ENCODE measurements at regions not wholly inside any gene's neighbourhood (a gene's known extent, or its start where the extent isn't known, plus 50 kb on each side); places are given as distances from the start of the nearest gene placed in this dataset.

DNA sequence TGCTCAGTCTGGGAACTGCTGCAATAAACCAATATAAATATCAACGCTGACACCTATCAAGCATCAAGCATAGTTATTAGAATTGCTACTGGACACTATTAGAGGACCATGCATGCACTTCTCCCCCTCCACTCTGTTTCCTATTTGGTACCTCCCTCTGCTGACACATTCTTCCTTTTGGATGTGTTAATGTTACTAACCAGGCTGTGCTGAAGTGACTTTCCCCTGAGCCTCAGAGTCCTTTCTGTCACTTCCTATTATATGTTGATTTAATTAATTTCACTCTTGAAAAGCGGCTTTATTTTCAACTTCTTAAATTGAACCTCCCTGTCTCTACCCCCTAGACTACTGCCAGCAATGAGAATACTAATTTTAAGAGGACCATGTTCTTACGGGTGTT is 379.1 kb downstream of the MCTP2 start:
- POLR2A ChIA-PET: no interaction called here
- Histone ChIP-seq H2AFZ (ENCODE audit: low read depth) (no peak overlapping the region), H3K9me3 (no peaks in the 10 kb centered on the region), H3K27ac (ENCODE audit: low read depth in 2 of 2, low read length in 1 of 2) (no peak overlapping the region), H3K27me3 (ENCODE audit: insufficient read depth) (no peaks in the 10 kb centered on the region), H3K4me1 (ENCODE audit: control insufficient read depth in 1 of 2, insufficient read depth in 2 of 2, low read depth in 1 of 2, low read length in 1 of 2) (no peaks in the 10 kb centered on the region; a peak in 1 of 4 replicates), H3K79me2 (ENCODE audit: insufficient read depth) (no peaks in the 10 kb centered on the region), H3K9me2 (no peaks in the 10 kb centered on the region), H3K9ac (no peak overlapping the region), H3K4me2 (no peak overlapping the region), H3F3A (replicated peaks; ENCODE audit: insufficient read depth) (no peaks in the 10 kb centered on the region), H3K4me3 (ENCODE audit: low read depth in 2 of 2, low read length in 1 of 2) (no peak overlapping the region), H3K36me3 (replicated peaks in 1 of 2; ENCODE audit: control insufficient read depth in 1 of 2, insufficient read depth in 2 of 2, low read length in 1 of 2) (no peaks in the 10 kb centered on the region), H4K20me1 (ENCODE audit: insufficient read depth) (no peaks in the 10 kb centered on the region)
- TF ChIP-seq, protein P1, sequence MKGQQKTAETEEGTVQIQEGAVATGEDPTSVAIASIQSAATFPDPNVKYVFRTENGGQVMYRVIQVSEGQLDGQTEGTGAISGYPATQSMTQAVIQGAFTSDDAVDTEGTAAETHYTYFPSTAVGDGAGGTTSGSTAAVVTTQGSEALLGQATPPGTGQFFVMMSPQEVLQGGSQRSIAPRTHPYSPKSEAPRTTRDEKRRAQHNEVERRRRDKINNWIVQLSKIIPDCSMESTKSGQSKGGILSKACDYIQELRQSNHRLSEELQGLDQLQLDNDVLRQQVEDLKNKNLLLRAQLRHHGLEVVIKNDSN (IDR thresholded peaks at IDR 0.05; ENCODE audit: borderline replicate concordance, low read depth): no peak
- TF ChIP-seq RXRA (IDR thresholded peaks at IDR 0.05; ENCODE audit: borderline replicate concordance, low read depth) (no peak), SMC3 (IDR thresholded peaks at IDR 0.05; ENCODE audit: low read depth, low read length) (no peak), FOSL2 (IDR thresholded peaks at IDR 0.05; ENCODE audit: borderline replicate concordance, low read depth) (no peak), FOXM1 (IDR thresholded peaks at IDR 0.05; ENCODE audit: low read depth) (no peak), CHD2 (IDR thresholded peaks at IDR 0.05; ENCODE audit: low read length, partially characterized antibody) (no peak), NFIC (IDR thresholded peaks at IDR 0.05; ENCODE audit: borderline replicate concordance) (no peak), MXI1 (IDR thresholded peaks at IDR 0.05; ENCODE audit: low read depth, low read length) (no peak), SIN3A (IDR thresholded peaks at IDR 0.05; ENCODE audit: borderline replicate concordance, low read depth, low read length) (no peak), FOXJ3 (CRISPR knock-in tag; IDR thresholded peaks at IDR 0.05) (no peak)
- TF ChIP-seq, protein P2, sequence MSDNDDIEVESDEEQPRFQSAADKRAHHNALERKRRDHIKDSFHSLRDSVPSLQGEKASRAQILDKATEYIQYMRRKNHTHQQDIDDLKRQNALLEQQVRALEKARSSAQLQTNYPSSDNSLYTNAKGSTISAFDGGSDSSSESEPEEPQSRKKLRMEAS (IDR thresholded peaks at IDR 0.05; ENCODE audit: low read depth): no peak
- TF ChIP-seq, protein P3, sequence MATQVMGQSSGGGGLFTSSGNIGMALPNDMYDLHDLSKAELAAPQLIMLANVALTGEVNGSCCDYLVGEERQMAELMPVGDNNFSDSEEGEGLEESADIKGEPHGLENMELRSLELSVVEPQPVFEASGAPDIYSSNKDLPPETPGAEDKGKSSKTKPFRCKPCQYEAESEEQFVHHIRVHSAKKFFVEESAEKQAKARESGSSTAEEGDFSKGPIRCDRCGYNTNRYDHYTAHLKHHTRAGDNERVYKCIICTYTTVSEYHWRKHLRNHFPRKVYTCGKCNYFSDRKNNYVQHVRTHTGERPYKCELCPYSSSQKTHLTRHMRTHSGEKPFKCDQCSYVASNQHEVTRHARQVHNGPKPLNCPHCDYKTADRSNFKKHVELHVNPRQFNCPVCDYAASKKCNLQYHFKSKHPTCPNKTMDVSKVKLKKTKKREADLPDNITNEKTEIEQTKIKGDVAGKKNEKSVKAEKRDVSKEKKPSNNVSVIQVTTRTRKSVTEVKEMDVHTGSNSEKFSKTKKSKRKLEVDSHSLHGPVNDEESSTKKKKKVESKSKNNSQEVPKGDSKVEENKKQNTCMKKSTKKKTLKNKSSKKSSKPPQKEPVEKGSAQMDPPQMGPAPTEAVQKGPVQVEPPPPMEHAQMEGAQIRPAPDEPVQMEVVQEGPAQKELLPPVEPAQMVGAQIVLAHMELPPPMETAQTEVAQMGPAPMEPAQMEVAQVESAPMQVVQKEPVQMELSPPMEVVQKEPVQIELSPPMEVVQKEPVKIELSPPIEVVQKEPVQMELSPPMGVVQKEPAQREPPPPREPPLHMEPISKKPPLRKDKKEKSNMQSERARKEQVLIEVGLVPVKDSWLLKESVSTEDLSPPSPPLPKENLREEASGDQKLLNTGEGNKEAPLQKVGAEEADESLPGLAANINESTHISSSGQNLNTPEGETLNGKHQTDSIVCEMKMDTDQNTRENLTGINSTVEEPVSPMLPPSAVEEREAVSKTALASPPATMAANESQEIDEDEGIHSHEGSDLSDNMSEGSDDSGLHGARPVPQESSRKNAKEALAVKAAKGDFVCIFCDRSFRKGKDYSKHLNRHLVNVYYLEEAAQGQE (IDR thresholded peaks at IDR 0.05; ENCODE audit: low read depth, low read length): no peak
- TF ChIP-seq, protein P4, sequence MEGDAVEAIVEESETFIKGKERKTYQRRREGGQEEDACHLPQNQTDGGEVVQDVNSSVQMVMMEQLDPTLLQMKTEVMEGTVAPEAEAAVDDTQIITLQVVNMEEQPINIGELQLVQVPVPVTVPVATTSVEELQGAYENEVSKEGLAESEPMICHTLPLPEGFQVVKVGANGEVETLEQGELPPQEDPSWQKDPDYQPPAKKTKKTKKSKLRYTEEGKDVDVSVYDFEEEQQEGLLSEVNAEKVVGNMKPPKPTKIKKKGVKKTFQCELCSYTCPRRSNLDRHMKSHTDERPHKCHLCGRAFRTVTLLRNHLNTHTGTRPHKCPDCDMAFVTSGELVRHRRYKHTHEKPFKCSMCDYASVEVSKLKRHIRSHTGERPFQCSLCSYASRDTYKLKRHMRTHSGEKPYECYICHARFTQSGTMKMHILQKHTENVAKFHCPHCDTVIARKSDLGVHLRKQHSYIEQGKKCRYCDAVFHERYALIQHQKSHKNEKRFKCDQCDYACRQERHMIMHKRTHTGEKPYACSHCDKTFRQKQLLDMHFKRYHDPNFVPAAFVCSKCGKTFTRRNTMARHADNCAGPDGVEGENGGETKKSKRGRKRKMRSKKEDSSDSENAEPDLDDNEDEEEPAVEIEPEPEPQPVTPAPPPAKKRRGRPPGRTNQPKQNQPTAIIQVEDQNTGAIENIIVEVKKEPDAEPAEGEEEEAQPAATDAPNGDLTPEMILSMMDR (IDR thresholded peaks at IDR 0.05): no peak
- TF ChIP-seq, protein P5, sequence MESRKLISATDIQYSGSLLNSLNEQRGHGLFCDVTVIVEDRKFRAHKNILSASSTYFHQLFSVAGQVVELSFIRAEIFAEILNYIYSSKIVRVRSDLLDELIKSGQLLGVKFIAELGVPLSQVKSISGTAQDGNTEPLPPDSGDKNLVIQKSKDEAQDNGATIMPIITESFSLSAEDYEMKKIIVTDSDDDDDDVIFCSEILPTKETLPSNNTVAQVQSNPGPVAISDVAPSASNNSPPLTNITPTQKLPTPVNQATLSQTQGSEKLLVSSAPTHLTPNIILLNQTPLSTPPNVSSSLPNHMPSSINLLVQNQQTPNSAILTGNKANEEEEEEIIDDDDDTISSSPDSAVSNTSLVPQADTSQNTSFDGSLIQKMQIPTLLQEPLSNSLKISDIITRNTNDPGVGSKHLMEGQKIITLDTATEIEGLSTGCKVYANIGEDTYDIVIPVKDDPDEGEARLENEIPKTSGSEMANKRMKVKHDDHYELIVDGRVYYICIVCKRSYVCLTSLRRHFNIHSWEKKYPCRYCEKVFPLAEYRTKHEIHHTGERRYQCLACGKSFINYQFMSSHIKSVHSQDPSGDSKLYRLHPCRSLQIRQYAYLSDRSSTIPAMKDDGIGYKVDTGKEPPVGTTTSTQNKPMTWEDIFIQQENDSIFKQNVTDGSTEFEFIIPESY (IDR thresholded peaks at IDR 0.05; ENCODE audit: borderline replicate concordance, low read depth): no peak
- TF ChIP-seq, protein P6, sequence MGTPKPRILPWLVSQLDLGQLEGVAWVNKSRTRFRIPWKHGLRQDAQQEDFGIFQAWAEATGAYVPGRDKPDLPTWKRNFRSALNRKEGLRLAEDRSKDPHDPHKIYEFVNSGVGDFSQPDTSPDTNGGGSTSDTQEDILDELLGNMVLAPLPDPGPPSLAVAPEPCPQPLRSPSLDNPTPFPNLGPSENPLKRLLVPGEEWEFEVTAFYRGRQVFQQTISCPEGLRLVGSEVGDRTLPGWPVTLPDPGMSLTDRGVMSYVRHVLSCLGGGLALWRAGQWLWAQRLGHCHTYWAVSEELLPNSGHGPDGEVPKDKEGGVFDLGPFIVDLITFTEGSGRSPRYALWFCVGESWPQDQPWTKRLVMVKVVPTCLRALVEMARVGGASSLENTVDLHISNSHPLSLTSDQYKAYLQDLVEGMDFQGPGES (IDR thresholded peaks at IDR 0.05; ENCODE audit: low read depth, low read length): no peak
- CTCF ChIA-PET: no interaction called here
- no peak for DNase-seq
- 37% methylated on average over 3 of the region's 3 CpGs for WGBS (ENCODE audit: low lambda C conversion rate)
